Kidney epithelial cell (primary cell): ENCODE measurements at regions not wholly inside any gene's neighbourhood (a gene's known extent, or its start where the extent isn't known, plus 50 kb on each side); places are given as distances from the start of the nearest gene placed in this dataset.

ENCODE experiments used
- DNase-seq: peaks from one replicate; pipeline ENCODE4 v3.0.0-alpha.2; 2010; ENCODE audit warnings: low read depth
- H3K27me3 ChIP-seq: 2 replicates; pipeline ENCODE4 v1.6.0; 2011; ENCODE audit warnings: low read length; ENCODE audit not compliant: control insufficient read depth, insufficient read depth
- H3K36me3 ChIP-seq: 2 replicates; pipeline ENCODE4 v1.5.1; 2011; ENCODE audit warnings: low read length; ENCODE audit not compliant: control insufficient read depth, insufficient read depth
- H3K4me3 ChIP-seq: 2 replicates; pipeline ENCODE4 v1.5.1; 2011; ENCODE audit warnings: low read depth, mild to moderate bottlenecking, control low read depth, low read length
- TF ChIP-seq, protein P1 (sequence below): IDR thresholded peaks from 2 replicates; pipeline ENCODE4 v1.5.1; 2011; ENCODE audit warnings: mild to moderate bottlenecking, moderate library complexity, low read length, control low read depth, inconsistent platforms; ENCODE audit not compliant: insufficient read depth, poor library complexity, severe bottlenecking

DNA sequence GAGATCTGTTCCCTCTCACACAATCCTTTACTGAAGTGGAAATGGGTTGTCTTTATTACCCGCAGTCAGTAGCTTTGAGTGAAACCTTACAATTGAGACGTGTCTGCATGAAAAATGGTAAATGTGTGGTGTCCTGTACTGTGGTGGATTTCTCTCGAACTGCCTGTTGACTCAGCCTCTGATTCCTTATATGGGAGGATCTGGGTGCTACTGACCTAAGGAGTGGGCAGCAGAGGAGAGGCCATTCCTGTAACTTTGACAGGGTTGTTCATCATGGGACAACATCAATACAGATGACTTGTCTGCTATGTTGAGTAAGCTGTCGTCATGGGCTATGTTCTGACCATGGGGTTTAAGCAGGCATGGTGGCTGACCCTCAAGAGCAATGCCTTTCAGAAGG is 159.6 kb upstream of the WDR1 start:
- TF ChIP-seq, protein P1, sequence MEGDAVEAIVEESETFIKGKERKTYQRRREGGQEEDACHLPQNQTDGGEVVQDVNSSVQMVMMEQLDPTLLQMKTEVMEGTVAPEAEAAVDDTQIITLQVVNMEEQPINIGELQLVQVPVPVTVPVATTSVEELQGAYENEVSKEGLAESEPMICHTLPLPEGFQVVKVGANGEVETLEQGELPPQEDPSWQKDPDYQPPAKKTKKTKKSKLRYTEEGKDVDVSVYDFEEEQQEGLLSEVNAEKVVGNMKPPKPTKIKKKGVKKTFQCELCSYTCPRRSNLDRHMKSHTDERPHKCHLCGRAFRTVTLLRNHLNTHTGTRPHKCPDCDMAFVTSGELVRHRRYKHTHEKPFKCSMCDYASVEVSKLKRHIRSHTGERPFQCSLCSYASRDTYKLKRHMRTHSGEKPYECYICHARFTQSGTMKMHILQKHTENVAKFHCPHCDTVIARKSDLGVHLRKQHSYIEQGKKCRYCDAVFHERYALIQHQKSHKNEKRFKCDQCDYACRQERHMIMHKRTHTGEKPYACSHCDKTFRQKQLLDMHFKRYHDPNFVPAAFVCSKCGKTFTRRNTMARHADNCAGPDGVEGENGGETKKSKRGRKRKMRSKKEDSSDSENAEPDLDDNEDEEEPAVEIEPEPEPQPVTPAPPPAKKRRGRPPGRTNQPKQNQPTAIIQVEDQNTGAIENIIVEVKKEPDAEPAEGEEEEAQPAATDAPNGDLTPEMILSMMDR: no peak
- Histone ChIP-seq H3K27me3 (no peaks in the 10 kb centered on the region), H3K36me3 (no peaks in the 10 kb centered on the region), H3K4me3 (no peak overlapping the region)
- DNase-seq: no peak

DNA sequence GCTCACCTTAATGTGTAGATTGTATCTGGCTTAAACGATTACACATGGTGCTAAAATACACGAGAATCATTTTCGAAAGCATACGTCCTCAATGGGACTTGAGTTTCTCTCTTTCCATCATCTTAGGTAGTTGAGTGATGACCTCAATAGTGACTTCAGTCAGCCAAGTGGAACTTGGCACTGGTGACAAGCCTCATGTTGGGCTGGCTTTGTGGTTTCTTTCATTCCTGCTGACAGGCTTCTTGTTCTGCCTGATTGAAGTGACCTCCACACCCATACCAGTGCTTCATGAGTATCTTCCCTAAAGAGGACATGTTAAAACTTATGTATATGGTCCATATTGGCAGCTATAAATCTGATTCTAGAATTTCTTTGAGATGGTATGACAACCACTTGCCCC is 159.1 kb upstream of the WDR1 start:
- Histone ChIP-seq H3K27me3 (no peaks in the 10 kb centered on the region), H3K4me3 (no peak overlapping the region), H3K36me3 (no peaks in the 10 kb centered on the region)
- DNase-seq: no peak
- TF ChIP-seq, protein P1: no peak

DNA sequence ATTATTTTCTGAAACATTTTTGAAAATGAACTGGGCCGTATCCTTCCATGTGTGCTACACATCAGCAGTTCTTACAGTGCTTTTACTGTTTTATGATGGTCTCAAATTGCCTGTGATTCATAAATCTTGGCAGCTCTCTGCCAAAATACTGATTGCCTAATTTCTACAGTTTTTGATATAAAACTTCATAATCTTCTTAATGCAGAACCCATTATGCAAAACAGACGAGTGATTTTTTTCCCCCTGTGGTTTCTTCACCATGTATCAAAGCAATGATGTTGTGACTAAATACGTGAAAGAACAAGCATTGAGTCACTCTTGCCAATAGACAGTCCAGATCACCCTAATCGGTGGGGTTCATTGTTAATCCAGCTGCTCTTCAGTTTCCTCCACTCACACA is 156.4 kb upstream of the WDR1 start:
- no peak for DNase-seq
- no peaks in the 10 kb centered on the region for H3K36me3 ChIP-seq
- no peak overlapping the region for H3K4me3 ChIP-seq
- TF ChIP-seq, protein P1: no peak
- no peaks in the 10 kb centered on the region for H3K27me3 ChIP-seq

DNA sequence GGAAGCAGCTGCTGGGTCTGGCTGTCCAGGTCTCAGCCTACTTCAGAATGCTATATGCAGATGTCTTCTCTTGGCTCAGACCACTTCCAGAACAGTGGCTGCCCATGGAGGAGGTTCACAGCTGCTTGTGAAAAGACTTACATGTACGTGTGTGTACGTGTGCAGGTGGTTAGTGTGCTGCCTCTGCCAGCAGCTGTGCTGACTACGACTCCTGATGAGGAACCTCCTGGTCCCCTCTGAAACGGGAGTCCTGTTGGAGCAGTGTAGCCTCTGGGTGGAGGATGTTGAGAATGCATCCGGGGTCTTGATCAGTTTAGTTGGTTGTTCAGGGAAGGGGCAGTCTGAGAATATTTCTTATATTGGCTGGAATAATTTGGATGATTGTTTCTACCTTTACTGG is 155.9 kb upstream of the WDR1 start:
- TF ChIP-seq, protein P1: no peak
- H3K36me3 ChIP-seq: no peaks in the 10 kb centered on the region
- DNase-seq: no peak
- H3K4me3 ChIP-seq: no peak overlapping the region
- no peaks in the 10 kb centered on the region for H3K27me3 ChIP-seq

DNA sequence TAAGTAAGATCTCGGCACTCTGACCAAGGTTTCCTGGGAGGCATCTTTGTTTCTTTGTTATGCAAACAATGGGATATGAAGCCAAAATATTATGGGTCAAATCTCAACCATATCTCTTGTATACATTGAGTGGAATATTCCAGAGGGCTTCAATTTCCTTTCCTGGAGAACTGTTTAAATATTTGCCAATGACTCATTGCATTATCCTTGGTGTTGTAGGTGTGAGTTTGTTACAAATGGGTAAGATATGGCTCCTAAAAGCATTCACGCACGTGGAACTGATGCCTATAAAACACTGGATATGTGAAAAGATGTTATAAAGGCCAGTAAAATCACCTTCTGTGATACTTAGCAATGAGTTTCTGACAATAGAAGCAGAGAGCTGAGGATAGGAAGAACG is 150.5 kb upstream of the WDR1 start:
- TF ChIP-seq, protein P1: no peak
- H3K27me3 ChIP-seq: no peaks in the 10 kb centered on the region
- H3K36me3 ChIP-seq: no peaks in the 10 kb centered on the region
- H3K4me3 ChIP-seq: no peak overlapping the region
- no peak for DNase-seq

DNA sequence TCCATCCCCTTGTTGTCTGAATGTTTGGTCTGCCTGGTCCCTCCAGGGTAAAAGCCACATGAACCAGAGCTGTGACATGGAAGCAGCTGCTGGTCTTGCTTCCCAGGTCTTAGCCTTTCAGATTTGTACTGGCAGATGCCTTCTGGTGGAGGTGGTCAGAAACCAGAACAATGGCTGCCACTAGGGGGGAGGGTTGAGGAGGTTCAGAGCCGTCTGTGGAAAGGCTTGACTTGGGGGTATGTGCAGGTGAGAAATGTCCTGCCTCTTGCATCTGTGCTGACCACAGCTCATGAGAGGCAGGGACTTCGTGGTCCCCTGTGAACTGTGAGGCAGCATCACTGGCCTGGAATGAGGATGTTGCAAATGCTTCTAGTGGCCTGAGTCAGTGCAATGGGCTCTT is 144.2 kb upstream of the WDR1 start:
- TF ChIP-seq, protein P1: no peak
- Histone ChIP-seq H3K27me3 (no peaks in the 10 kb centered on the region), H3K36me3 (no peaks in the 10 kb centered on the region), H3K4me3 (no peak overlapping the region)
- no peak for DNase-seq
